K562 (cell line): ENCODE measurements at regions not wholly inside any gene's neighbourhood (a gene's known extent, or its start where the extent isn't known, plus 50 kb on each side); places are given as distances from the start of the nearest gene placed in this dataset.

ENCODE experiments used
- MEIS2 ChIP-seq: fragments of 450-650 bp; IDR thresholded peaks from 2 replicates; pipeline ENCODE4 v1.6.1; 2014; ENCODE audit warnings: mild to moderate bottlenecking; ENCODE audit not compliant: partially characterized antibody
- MTF1 ChIP-seq: fragments of 250-450 bp; sonication (Bioruptor Pico); IDR thresholded peaks from 2 replicates; pipeline ENCODE4 v1.9.0; 2021; ENCODE audit warnings: moderate library complexity, mild to moderate bottlenecking, inconsistent platforms, borderline replicate concordance
- PCBP1 ChIP-seq: fragments of 200-400 bp; formaldehyde crosslinking; IDR thresholded peaks from 2 replicates; pipeline ENCODE4 v1.6.1; 2018; ENCODE audit warnings: mild to moderate bottlenecking, low read depth, low read length; ENCODE audit not compliant: poor library complexity, severe bottlenecking
- RHOXF2B ChIP-seq: fragments of 250-450 bp; sonication (Bioruptor Pico); conservative IDR thresholded peaks from 2 replicates; pipeline ENCODE4 v1.5.1; 2021
- SIN3A ChIP-seq, 2 experiments: fragments of 150-350 bp in 1 of 2; IDR thresholded peaks; 2 replicates each; pipeline ENCODE4 v1.6.1; 2011 to 2016; ENCODE audit warnings: borderline replicate concordance in 2 of 2, low read depth in 2 of 2, low read length in 2 of 2, mild to moderate bottlenecking in 2 of 2, moderate library complexity in 2 of 2; ENCODE audit not compliant: control insufficient read depth in 1 of 2
- ZBTB7A ChIP-seq: IDR thresholded peaks from 2 replicates; pipeline ENCODE4 v1.6.1; 2011; ENCODE audit warnings: low read depth, mild to moderate bottlenecking, low read length, moderate library complexity, borderline replicate concordance; ENCODE audit not compliant: control insufficient read depth
- ZNF140 ChIP-seq: fragments of 250-450 bp; sonication (Bioruptor Pico); IDR thresholded peaks from 2 replicates; pipeline ENCODE4 v1.8.0; 2021; ENCODE audit warnings: moderate library complexity, mild to moderate bottlenecking, inconsistent platforms
- ZNF253 ChIP-seq: fragments of 250-450 bp; sonication (Bioruptor Pico); conservative IDR thresholded peaks from 2 replicates; pipeline ENCODE4 v1.6.1; 2021; ENCODE audit warnings: mild to moderate bottlenecking
- TF ChIP-seq, protein P1 (sequence below): sonication (generic); formaldehyde crosslinking; IDR thresholded peaks from 2 replicates; pipeline ENCODE4 v1.8.0; 2023; ENCODE audit warnings: mild to moderate bottlenecking, missing genetic modification reagents
- TF ChIP-seq, protein P2 (sequence below): fragments of 450-650 bp; IDR thresholded peaks from 2 replicates; pipeline ENCODE4 v1.6.1; 2016

GRCh38 chr14:83913476-83913875, 1616.5 kb upstream of the FLRT2 start (continued):
- TF ChIP-seq, protein P1, sequence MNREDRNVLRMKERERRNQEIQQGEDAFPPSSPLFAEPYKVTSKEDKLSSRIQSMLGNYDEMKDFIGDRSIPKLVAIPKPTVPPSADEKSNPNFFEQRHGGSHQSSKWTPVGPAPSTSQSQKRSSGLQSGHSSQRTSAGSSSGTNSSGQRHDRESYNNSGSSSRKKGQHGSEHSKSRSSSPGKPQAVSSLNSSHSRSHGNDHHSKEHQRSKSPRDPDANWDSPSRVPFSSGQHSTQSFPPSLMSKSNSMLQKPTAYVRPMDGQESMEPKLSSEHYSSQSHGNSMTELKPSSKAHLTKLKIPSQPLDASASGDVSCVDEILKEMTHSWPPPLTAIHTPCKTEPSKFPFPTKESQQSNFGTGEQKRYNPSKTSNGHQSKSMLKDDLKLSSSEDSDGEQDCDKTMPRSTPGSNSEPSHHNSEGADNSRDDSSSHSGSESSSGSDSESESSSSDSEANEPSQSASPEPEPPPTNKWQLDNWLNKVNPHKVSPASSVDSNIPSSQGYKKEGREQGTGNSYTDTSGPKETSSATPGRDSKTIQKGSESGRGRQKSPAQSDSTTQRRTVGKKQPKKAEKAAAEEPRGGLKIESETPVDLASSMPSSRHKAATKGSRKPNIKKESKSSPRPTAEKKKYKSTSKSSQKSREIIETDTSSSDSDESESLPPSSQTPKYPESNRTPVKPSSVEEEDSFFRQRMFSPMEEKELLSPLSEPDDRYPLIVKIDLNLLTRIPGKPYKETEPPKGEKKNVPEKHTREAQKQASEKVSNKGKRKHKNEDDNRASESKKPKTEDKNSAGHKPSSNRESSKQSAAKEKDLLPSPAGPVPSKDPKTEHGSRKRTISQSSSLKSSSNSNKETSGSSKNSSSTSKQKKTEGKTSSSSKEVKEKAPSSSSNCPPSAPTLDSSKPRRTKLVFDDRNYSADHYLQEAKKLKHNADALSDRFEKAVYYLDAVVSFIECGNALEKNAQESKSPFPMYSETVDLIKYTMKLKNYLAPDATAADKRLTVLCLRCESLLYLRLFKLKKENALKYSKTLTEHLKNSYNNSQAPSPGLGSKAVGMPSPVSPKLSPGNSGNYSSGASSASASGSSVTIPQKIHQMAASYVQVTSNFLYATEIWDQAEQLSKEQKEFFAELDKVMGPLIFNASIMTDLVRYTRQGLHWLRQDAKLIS (CRISPR knock-in tag): no peak
- TF ChIP-seq PCBP1 (no peak), MEIS2 (no peak), MTF1 (no peak), RHOXF2B (CRISPR knock-in tag) (no peak), ZNF253 (CRISPR knock-in tag) (no peak), SIN3A (IDR thresholded peaks at IDR 0.05; ENCODE audit: borderline replicate concordance in 2 of 2, control insufficient read depth in 1 of 2, low read depth in 2 of 2, low read length in 2 of 2) (no peak), ZNF140 (CRISPR knock-in tag) (no peak), ZBTB7A (no peak)
- TF ChIP-seq, protein P2, sequence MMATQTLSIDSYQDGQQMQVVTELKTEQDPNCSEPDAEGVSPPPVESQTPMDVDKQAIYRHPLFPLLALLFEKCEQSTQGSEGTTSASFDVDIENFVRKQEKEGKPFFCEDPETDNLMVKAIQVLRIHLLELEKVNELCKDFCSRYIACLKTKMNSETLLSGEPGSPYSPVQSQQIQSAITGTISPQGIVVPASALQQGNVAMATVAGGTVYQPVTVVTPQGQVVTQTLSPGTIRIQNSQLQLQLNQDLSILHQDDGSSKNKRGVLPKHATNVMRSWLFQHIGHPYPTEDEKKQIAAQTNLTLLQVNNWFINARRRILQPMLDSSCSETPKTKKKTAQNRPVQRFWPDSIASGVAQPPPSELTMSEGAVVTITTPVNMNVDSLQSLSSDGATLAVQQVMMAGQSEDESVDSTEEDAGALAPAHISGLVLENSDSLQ: no peak
- TF ChIP-seq, all 486 proteins: peak for 0
